IMR-90 (cell line): ENCODE measurements at regions not wholly inside any gene's neighbourhood (a gene's known extent, or its start where the extent isn't known, plus 50 kb on each side); places are given as distances from the start of the nearest gene placed in this dataset.

Source experiments
- ATAC-seq: fragments of 200-7000 bp; cut with Tn5 transposase; 2 replicates; pipeline ENCODE4 v1.9.1; 2020; ENCODE audit warnings: low read depth, mild to moderate bottlenecking, moderate library complexity
- BruUV-seq: library from RNA; stranded (reverse); fragments of 400-500 nt; replicated peaks from 2 replicates; lab custom pipeline; 2021; lab: Mats Ljungman, UMichigan
- CTCF ChIA-PET: fragments of 300-600 bp; formaldehyde crosslinking; extraction: SDS; loops from one replicate; lab custom pipeline; 2021; ENCODE audit warnings: antibody characterized with exemption; lab: Yijun Ruan, JAX
- POLR2A ChIA-PET: fragments of 300-600 bp; sonication (Branson Sonifier 250); formaldehyde crosslinking; loops from one replicate; lab custom pipeline; 2022; ENCODE audit warnings: antibody characterized with exemption; ENCODE audit not compliant: unreplicated experiment; lab: Charles Lee
- DNase-seq: peaks from one replicate; pipeline ENCODE4 v3.0.0; 2013
- H2AFZ ChIP-seq: replicated peaks from 2 replicates; pipeline ENCODE3; 2013; ENCODE audit warnings: low read length, mild to moderate bottlenecking; ENCODE audit not compliant: poor library complexity
- H2AK5ac ChIP-seq: 2 replicates; pipeline ENCODE4 v1.6.1; 2013; ENCODE audit warnings: low read depth, low read length, inconsistent platforms
- H2AK9ac ChIP-seq: replicated peaks from 2 replicates; pipeline ENCODE3; 2013; ENCODE audit warnings: mild to moderate bottlenecking, low read depth, low read length, moderate library complexity; ENCODE audit not compliant: poor library complexity
- H2BK120ac ChIP-seq: 2 replicates; pipeline ENCODE4 v1.6.1; 2013; ENCODE audit warnings: low read depth, low read length, inconsistent platforms
- H2BK15ac ChIP-seq: 3 replicates; pipeline ENCODE4 v1.6.1; 2013; ENCODE audit warnings: low read depth, low read length, inconsistent platforms
- H2BK20ac ChIP-seq: 2 replicates; pipeline ENCODE4 v1.6.1; 2013; ENCODE audit warnings: low read depth, mild to moderate bottlenecking, inconsistent platforms, low read length, moderate library complexity
- H2BK5ac ChIP-seq: 2 replicates; pipeline ENCODE4 v1.6.1; 2013; ENCODE audit warnings: mild to moderate bottlenecking, low read depth, low read length, inconsistent platforms; ENCODE audit not compliant: poor library complexity, severe bottlenecking
- H3K14ac ChIP-seq: replicated peaks from 2 replicates; pipeline ENCODE4 v1.6.1; 2013; ENCODE audit warnings: low read depth, low read length, inconsistent platforms
- H3K18ac ChIP-seq: 2 replicates; pipeline ENCODE4 v1.6.1; 2013; ENCODE audit warnings: low read depth, low read length, control low read depth
- H3K23ac ChIP-seq: 2 replicates; pipeline ENCODE4 v1.6.1; 2013; ENCODE audit warnings: low read depth, low read length, inconsistent platforms
- H3K27ac ChIP-seq: 2 replicates; pipeline ENCODE4 v1.5.1; 2013; ENCODE audit warnings: mild to moderate bottlenecking, control low read depth, low read length; ENCODE audit not compliant: insufficient read depth
- H3K27me3 ChIP-seq: 2 replicates; pipeline ENCODE4 v1.6.1; 2013; ENCODE audit warnings: low read length; ENCODE audit not compliant: control insufficient read depth, insufficient read depth
- H3K36me3 ChIP-seq: 2 replicates; pipeline ENCODE4 v1.6.1; 2013; ENCODE audit warnings: low read length, mixed read lengths; ENCODE audit not compliant: control insufficient read depth, insufficient read depth
- H3K4ac ChIP-seq: 2 replicates; pipeline ENCODE4 v1.6.1; 2013; ENCODE audit warnings: low read depth, low read length, inconsistent platforms
- H3K4me1 ChIP-seq: 2 replicates; pipeline ENCODE4 v1.6.1; 2013; ENCODE audit warnings: low read length, mixed read lengths; ENCODE audit not compliant: control insufficient read depth, insufficient read depth
- H3K4me2 ChIP-seq: 2 replicates; pipeline ENCODE4 v1.6.1; 2013; ENCODE audit warnings: low read depth, mild to moderate bottlenecking, control low read depth, low read length, moderate library complexity
- H3K4me3 ChIP-seq: 2 replicates; pipeline ENCODE4 v1.5.1; 2013; ENCODE audit warnings: low read depth, mild to moderate bottlenecking, control low read depth, low read length, moderate library complexity; ENCODE audit not compliant: insufficient read depth
- H3K56ac ChIP-seq: 2 replicates; pipeline ENCODE4 v1.6.1; 2013; ENCODE audit warnings: low read length, inconsistent platforms; ENCODE audit not compliant: insufficient read depth; ENCODE audit errors: extremely low read depth
- H3K79me1 ChIP-seq, 2 experiments: 2 replicates each; pipeline ENCODE4 v1.6.1; 2013; ENCODE audit warnings: low read length in 2 of 2, inconsistent platforms in 1 of 2, low read depth in 1 of 2
- H3K9ac ChIP-seq: 2 replicates; pipeline ENCODE4 v1.6.1; 2013; ENCODE audit warnings: low read depth, low read length, control low read depth
- H3K9me1 ChIP-seq: 2 replicates; pipeline ENCODE4 v1.6.1; 2013; ENCODE audit warnings: low read length, inconsistent platforms; ENCODE audit not compliant: insufficient read depth
- H3K9me3 ChIP-seq: 2 replicates; pipeline ENCODE4 v1.6.1; 2013; ENCODE audit warnings: low read length; ENCODE audit not compliant: control insufficient read depth, insufficient read depth
- H4K20me1 ChIP-seq: 2 replicates; pipeline ENCODE4 v1.6.1; 2013; ENCODE audit warnings: low read length, inconsistent platforms; ENCODE audit not compliant: insufficient read depth
- H4K5ac ChIP-seq: 2 replicates; pipeline ENCODE4 v1.6.1; 2013; ENCODE audit warnings: mild to moderate bottlenecking, low read depth, low read length, control low read depth
- H4K8ac ChIP-seq, 2 experiments: 2 replicates each; pipeline ENCODE4 v1.6.1; 2013; ENCODE audit warnings: low read depth in 2 of 2, low read length in 2 of 2, control low read depth in 1 of 2, inconsistent platforms in 1 of 2
- H4K91ac ChIP-seq: 2 replicates; pipeline ENCODE4 v1.6.1; 2013; ENCODE audit warnings: low read depth, low read length, inconsistent platforms; ENCODE audit not compliant: insufficient read depth
- BHLHE40 ChIP-seq: fragments of 150-350 bp; IDR thresholded peaks from 2 replicates; pipeline ENCODE4 v1.6.1; 2016; ENCODE audit warnings: mild to moderate bottlenecking, low read depth, low read length
- CEBPB ChIP-seq: IDR thresholded peaks from 2 replicates; pipeline ENCODE4 v1.6.1; 2012; ENCODE audit warnings: low read depth, low read length, improper control_type of control experiment
- MAZ ChIP-seq: IDR thresholded peaks from 2 replicates; pipeline ENCODE4 v1.6.1; 2012; ENCODE audit warnings: low read depth, mild to moderate bottlenecking, low read length, improper control_type of control experiment, moderate library complexity, borderline replicate concordance
- MXI1 ChIP-seq: IDR thresholded peaks from 2 replicates; pipeline ENCODE4 v1.6.1; 2012; ENCODE audit warnings: low read depth, mild to moderate bottlenecking, low read length, moderate library complexity, borderline replicate concordance
- NFE2L2 ChIP-seq: fragments of 150-350 bp; IDR thresholded peaks from 2 replicates; pipeline ENCODE4 v1.6.1; 2016; ENCODE audit warnings: low read depth, mild to moderate bottlenecking, low read length
- POLR2A ChIP-seq: IDR thresholded peaks from 2 replicates; pipeline ENCODE4 v1.6.1; 2012; ENCODE audit warnings: mild to moderate bottlenecking, low read depth, low read length
- RFX5 ChIP-seq: IDR thresholded peaks from 2 replicates; pipeline ENCODE4 v1.8.0; 2012; ENCODE audit warnings: low read depth, mild to moderate bottlenecking, low read length, moderate library complexity
- SMC3 ChIP-seq: fragments of 150-350 bp; IDR thresholded peaks from 2 replicates; pipeline ENCODE4 v1.6.1; 2016; ENCODE audit warnings: low read depth, mild to moderate bottlenecking, antibody characterized with exemption, low read length, moderate library complexity
- WGBS, 2 experiments: methylation state at CpG; one replicate each; pipeline versions ENCODE4 v1.1.5 to v1.1.7; 2013; ENCODE audit warnings: missing lambda C conversion rate in 2 of 2; ENCODE audit not compliant: insufficient read length in 1 of 2; ENCODE audit errors: extremely low coverage in 2 of 2; 5-methylcytosine and 5-hydroxymethylcytosine counted together
- dilution Hi-C: fragments of 300-500 bp; cut with HindIII; formaldehyde crosslinking; loops from one replicate; pipeline ENCODE4 v1.14.3; 2018; ENCODE audit warnings: low sequenced_read_pairs; ENCODE audit not compliant: unreplicated experiment
- in situ Hi-C: fragments of 300-500 bp; cut with MboI; formaldehyde crosslinking; loops from 3 replicates; pipeline ENCODE4 v1.14.3; 2019; ENCODE audit warnings: low sequenced_read_pairs, inconsistent platforms, mixed read lengths
- intact Hi-C: fragments of 100-400 bp; cut with micrococcal nuclease; formaldehyde crosslinking; loops from 2 replicates; pipeline ENCODE4 v1.10.0; 2022
- TF ChIP-seq, protein P1 (sequence below): fragments of 150-350 bp; IDR thresholded peaks from 2 replicates; pipeline ENCODE4 v1.6.1; 2017; ENCODE audit warnings: mild to moderate bottlenecking, antibody characterized with exemption, low read length, low read depth
- TF ChIP-seq, protein P2 (sequence below): fragments of 150-350 bp; IDR thresholded peaks from 2 replicates; pipeline ENCODE4 v1.6.1; 2016; ENCODE audit warnings: low read depth, mild to moderate bottlenecking, low read length, moderate library complexity, borderline replicate concordance
- TF ChIP-seq, protein P3 (sequence below): conservative IDR thresholded peaks from 2 replicates; pipeline ENCODE4 v1.5.1; 2012; ENCODE audit warnings: mild to moderate bottlenecking, low read depth, low read length, improper control_type of control experiment

DNA sequence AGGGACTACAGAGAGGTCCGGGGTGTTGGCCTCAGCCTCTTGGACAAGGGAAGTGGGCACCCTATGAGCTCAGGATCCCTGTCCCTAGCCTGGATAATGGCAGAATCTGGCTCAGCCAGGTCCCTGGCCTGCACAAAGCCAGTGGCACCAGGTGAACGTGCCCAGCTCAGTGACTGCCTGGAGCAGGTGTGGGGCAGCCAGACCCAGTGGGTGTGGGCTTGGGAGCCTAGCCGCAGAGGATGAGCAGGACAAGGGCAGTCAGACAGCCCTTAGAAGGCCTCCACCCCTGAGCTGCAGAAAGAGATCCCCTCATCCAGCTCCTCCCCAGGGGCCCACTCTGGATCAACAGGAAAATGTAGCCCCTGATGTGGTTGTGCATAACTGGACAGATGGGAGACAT lies 585.3 kb downstream of the KCNJ18 start:
- H3K4me2 ChIP-seq, result no peak overlapping the region
- H3K23ac ChIP-seq, result no peak overlapping the region
- no peak overlapping the region for H3K18ac ChIP-seq
- no CpG with 5 or more reads among the region's 3 CpGs for WGBS, 2 experiments
- no peak overlapping the region for H3K27ac ChIP-seq
- intact Hi-C loops (no loop called here), dilution Hi-C loops (no loop called here), in situ Hi-C loops (no loop called here)
- BruUV-seq, result no TSS peak
- H3K4me1 ChIP-seq, result no peaks in the 10 kb centered on the region
- H2BK5ac ChIP-seq, result no peak overlapping the region
- H3K79me1 ChIP-seq, result no peaks in the 10 kb centered on the region
- no peak overlapping the region for H3K9ac ChIP-seq
- no peaks in the 10 kb centered on the region for H4K20me1 ChIP-seq
- ATAC-seq (no peak), DNase-seq (no peak)
- no peaks in the 10 kb centered on the region for H3K9me1 ChIP-seq
- H2BK20ac ChIP-seq, result no peak overlapping the region
- H2BK120ac ChIP-seq, result no peak overlapping the region
- no peak overlapping the region for H3K56ac ChIP-seq
- no peak overlapping the region for H2AK5ac ChIP-seq
- CTCF ChIA-PET, result no interaction called here
- no peak overlapping the region for H3K4ac ChIP-seq
- H3K9me3 ChIP-seq, result peaks cover 20% of the 10 kb centered on the region
- no peak overlapping the region for H2BK15ac ChIP-seq
- no peak overlapping the region for H3K14ac ChIP-seq
- POLR2A ChIA-PET, result no interaction called here
- H4K5ac ChIP-seq, result no peak overlapping the region
- no peaks in the 10 kb centered on the region for H3K36me3 ChIP-seq
- TF ChIP-seq RFX5 (no peak), POLR2A (no peak), CEBPB (no peak), SMC3 (no peak), MXI1 (no peak), BHLHE40 (no peak), MAZ (no peak), NFE2L2 (no peak)
- TF ChIP-seq, protein P1, sequence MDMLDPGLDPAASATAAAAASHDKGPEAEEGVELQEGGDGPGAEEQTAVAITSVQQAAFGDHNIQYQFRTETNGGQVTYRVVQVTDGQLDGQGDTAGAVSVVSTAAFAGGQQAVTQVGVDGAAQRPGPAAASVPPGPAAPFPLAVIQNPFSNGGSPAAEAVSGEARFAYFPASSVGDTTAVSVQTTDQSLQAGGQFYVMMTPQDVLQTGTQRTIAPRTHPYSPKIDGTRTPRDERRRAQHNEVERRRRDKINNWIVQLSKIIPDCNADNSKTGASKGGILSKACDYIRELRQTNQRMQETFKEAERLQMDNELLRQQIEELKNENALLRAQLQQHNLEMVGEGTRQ, result no peak
- TF ChIP-seq, protein P2, sequence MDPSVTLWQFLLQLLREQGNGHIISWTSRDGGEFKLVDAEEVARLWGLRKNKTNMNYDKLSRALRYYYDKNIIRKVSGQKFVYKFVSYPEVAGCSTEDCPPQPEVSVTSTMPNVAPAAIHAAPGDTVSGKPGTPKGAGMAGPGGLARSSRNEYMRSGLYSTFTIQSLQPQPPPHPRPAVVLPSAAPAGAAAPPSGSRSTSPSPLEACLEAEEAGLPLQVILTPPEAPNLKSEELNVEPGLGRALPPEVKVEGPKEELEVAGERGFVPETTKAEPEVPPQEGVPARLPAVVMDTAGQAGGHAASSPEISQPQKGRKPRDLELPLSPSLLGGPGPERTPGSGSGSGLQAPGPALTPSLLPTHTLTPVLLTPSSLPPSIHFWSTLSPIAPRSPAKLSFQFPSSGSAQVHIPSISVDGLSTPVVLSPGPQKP, result no peak
- TF ChIP-seq, protein P3, sequence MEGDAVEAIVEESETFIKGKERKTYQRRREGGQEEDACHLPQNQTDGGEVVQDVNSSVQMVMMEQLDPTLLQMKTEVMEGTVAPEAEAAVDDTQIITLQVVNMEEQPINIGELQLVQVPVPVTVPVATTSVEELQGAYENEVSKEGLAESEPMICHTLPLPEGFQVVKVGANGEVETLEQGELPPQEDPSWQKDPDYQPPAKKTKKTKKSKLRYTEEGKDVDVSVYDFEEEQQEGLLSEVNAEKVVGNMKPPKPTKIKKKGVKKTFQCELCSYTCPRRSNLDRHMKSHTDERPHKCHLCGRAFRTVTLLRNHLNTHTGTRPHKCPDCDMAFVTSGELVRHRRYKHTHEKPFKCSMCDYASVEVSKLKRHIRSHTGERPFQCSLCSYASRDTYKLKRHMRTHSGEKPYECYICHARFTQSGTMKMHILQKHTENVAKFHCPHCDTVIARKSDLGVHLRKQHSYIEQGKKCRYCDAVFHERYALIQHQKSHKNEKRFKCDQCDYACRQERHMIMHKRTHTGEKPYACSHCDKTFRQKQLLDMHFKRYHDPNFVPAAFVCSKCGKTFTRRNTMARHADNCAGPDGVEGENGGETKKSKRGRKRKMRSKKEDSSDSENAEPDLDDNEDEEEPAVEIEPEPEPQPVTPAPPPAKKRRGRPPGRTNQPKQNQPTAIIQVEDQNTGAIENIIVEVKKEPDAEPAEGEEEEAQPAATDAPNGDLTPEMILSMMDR, result no peak
- H4K8ac ChIP-seq, result no peak overlapping the region
- H3K27me3 ChIP-seq, result no peaks in the 10 kb centered on the region
- H3K4me3 ChIP-seq, result no peak overlapping the region
- H4K91ac ChIP-seq, result no peak overlapping the region
- no peak overlapping the region for H2AFZ ChIP-seq
- no peak overlapping the region for H2AK9ac ChIP-seq
